ENCODE measurements at regions not wholly inside any gene's neighbourhood (a gene's known extent, or its start where the extent isn't known, plus 50 kb on each side); places are given as distances from the start of the nearest gene placed in this dataset.

GRCh38 chr15:96801576-96802150 is 471.2 kb downstream of the NR2F2 start:
- H3K4me3 Mint-ChIP-seq (ENCODE audit: unreplicated experiment) = no peak overlapping the region
- no peak for TF ChIP-seq CTCF (IDR thresholded peaks at IDR 0.05; ENCODE audit: partially characterized antibody, unreplicated experiment)
- no peaks in the 10 kb centered on the region for H3K36me3 Mint-ChIP-seq (ENCODE audit: unreplicated experiment)
- DNase-seq = no peak
- no peaks in the 10 kb centered on the region for H3K9me3 Mint-ChIP-seq (ENCODE audit: unreplicated experiment)
- no peak overlapping the region for H3K27ac Mint-ChIP-seq (ENCODE audit: unreplicated experiment)
- peaks cover 5% of the 10 kb centered on the region for H3K4me1 Mint-ChIP-seq (ENCODE audit: low read depth, unreplicated experiment)
- no peaks in the 10 kb centered on the region for H3K27me3 Mint-ChIP-seq (ENCODE audit: unreplicated experiment)

- TF ChIP-seq CTCF (IDR thresholded peaks at IDR 0.05; ENCODE audit: partially characterized antibody, unreplicated experiment) = no peak
- no peak for DNase-seq
- H3K9me3 Mint-ChIP-seq (ENCODE audit: unreplicated experiment) = no peaks in the 10 kb centered on the region
- no peak overlapping the region for H3K4me3 Mint-ChIP-seq (ENCODE audit: unreplicated experiment)
- peaks cover 5% of the 10 kb centered on the region for H3K4me1 Mint-ChIP-seq (ENCODE audit: low read depth, unreplicated experiment)
- no peak overlapping the region for H3K27ac Mint-ChIP-seq (ENCODE audit: unreplicated experiment)
- no peaks in the 10 kb centered on the region for H3K27me3 Mint-ChIP-seq (ENCODE audit: unreplicated experiment)
- no peaks in the 10 kb centered on the region for H3K36me3 Mint-ChIP-seq (ENCODE audit: unreplicated experiment)
Observed at GRCh38 chr15:96802611-96803255, 472.2 kb downstream of the NR2F2 start.

- H3K36me3 Mint-ChIP-seq (ENCODE audit: unreplicated experiment) = no peaks in the 10 kb centered on the region
- H3K27me3 Mint-ChIP-seq (ENCODE audit: unreplicated experiment) = no peaks in the 10 kb centered on the region
- TF ChIP-seq CTCF (IDR thresholded peaks at IDR 0.05; ENCODE audit: partially characterized antibody, unreplicated experiment) = no peak
- H3K9me3 Mint-ChIP-seq (ENCODE audit: unreplicated experiment) = no peaks in the 10 kb centered on the region
- peaks cover 5% of the 10 kb centered on the region for H3K4me1 Mint-ChIP-seq (ENCODE audit: low read depth, unreplicated experiment)
- H3K27ac Mint-ChIP-seq (ENCODE audit: unreplicated experiment) = no peak overlapping the region
- H3K4me3 Mint-ChIP-seq (ENCODE audit: unreplicated experiment) = no peak overlapping the region
- DNase-seq = no peak
Observed at GRCh38 chr15:96804754-96805153, 474.3 kb downstream of the NR2F2 start.

- H3K27me3 Mint-ChIP-seq (ENCODE audit: unreplicated experiment) = no peaks in the 10 kb centered on the region
Observed at GRCh38 chr15:96807361-96807760, 476.9 kb downstream of the NR2F2 start.

More at GRCh38 chr15:96807361-96807760, 476.9 kb downstream of the NR2F2 start:
- Mint-ChIP-seq H3K4me1 (ENCODE audit: low read depth, unreplicated experiment) (peaks cover 1% of the 10 kb centered on the region), H3K27ac (ENCODE audit: unreplicated experiment) (no peak overlapping the region), H3K9me3 (ENCODE audit: unreplicated experiment) (no peaks in the 10 kb centered on the region), H3K36me3 (ENCODE audit: unreplicated experiment) (no peaks in the 10 kb centered on the region), H3K4me3 (ENCODE audit: unreplicated experiment) (no peak overlapping the region)
- no peak for TF ChIP-seq CTCF (IDR thresholded peaks at IDR 0.05; ENCODE audit: partially characterized antibody, unreplicated experiment)
- DNase-seq = no peak

Data from glutamatergic neuron (in vitro differentiated cells).